ENCODE measurements at regions not wholly inside any gene's neighbourhood (a gene's known extent, or its start where the extent isn't known, plus 50 kb on each side); places are given as distances from the start of the nearest gene placed in this dataset.
"Not testable (repeated sequence)": the region's sequence is repeated elsewhere in the genome, so short reads cannot be mapped to it uniquely, and the experiment has no call there.

GRCh38 chr6:85291326-85291725 is 158.6 kb upstream of the NT5E start:
- no peak for TF ChIP-seq CTCF (IDR thresholded peaks at IDR 0.05; ENCODE audit: low read depth, low read length, missing control alignments)
- in situ Hi-C loops (cut with HindIII; ENCODE audit: low sequenced_read_pairs), result no loop called here
- no peak for DNase-seq (ENCODE audit: low read depth)
- H3K4me3 ChIP-seq (ENCODE audit: low read depth, low read length), result no peak overlapping the region

- TF ChIP-seq CTCF (IDR thresholded peaks at IDR 0.05; ENCODE audit: low read depth, low read length, missing control alignments), result no peak
- no peak for DNase-seq (ENCODE audit: low read depth)
- in situ Hi-C loops (cut with HindIII; ENCODE audit: low sequenced_read_pairs), result no loop called here
- H3K4me3 ChIP-seq (ENCODE audit: low read depth, low read length), result no peak overlapping the region
Observed at GRCh38 chr6:85287654-85288053, 162.2 kb upstream of the NT5E start.

GRCh38 chr6:85287158-85287557 is 162.7 kb upstream of the NT5E start:
- no peak for TF ChIP-seq CTCF (IDR thresholded peaks at IDR 0.05; ENCODE audit: low read depth, low read length, missing control alignments)
- no peak for DNase-seq (ENCODE audit: low read depth)
- no peak overlapping the region for H3K4me3 ChIP-seq (ENCODE audit: low read depth, low read length)
- in situ Hi-C loops (cut with HindIII; ENCODE audit: low sequenced_read_pairs), result no loop called here

GRCh38 chr6:85286507-85286906 is 163.4 kb upstream of the NT5E start:
- H3K4me3 ChIP-seq (ENCODE audit: low read depth, low read length); DNase-seq (ENCODE audit: low read depth); in situ Hi-C loops (cut with HindIII; ENCODE audit: low sequenced_read_pairs): not testable (repeated sequence)

- in situ Hi-C loops (cut with HindIII; ENCODE audit: low sequenced_read_pairs), result no loop called here
- no peak overlapping the region for H3K4me3 ChIP-seq (ENCODE audit: low read depth, low read length)
- DNase-seq (ENCODE audit: low read depth), result no peak
- no peak for TF ChIP-seq CTCF (IDR thresholded peaks at IDR 0.05; ENCODE audit: low read depth, low read length, missing control alignments)
Observed at GRCh38 chr6:85285934-85286333, 163.9 kb upstream of the NT5E start.

GRCh38 chr6:85285114-85285513 is 164.8 kb upstream of the NT5E start:
- TF ChIP-seq CTCF (IDR thresholded peaks at IDR 0.05; ENCODE audit: low read depth, low read length, missing control alignments), result no peak
- no peak overlapping the region for H3K4me3 ChIP-seq (ENCODE audit: low read depth, low read length)
- no peak for DNase-seq (ENCODE audit: low read depth)
- in situ Hi-C loops (cut with HindIII; ENCODE audit: low sequenced_read_pairs), result no loop called here

GRCh38 chr6:85283436-85283835 is 166.4 kb upstream of the NT5E start:
- DNase-seq (ENCODE audit: low read depth), result no peak
- H3K4me3 ChIP-seq (ENCODE audit: low read depth, low read length), result no peak overlapping the region
- no peak for TF ChIP-seq CTCF (IDR thresholded peaks at IDR 0.05; ENCODE audit: low read depth, low read length, missing control alignments)
- in situ Hi-C loops (cut with HindIII; ENCODE audit: low sequenced_read_pairs), result no loop called here

Data from astrocyte of the cerebellum (primary cell).